ENCODE measurements at regions not wholly inside any gene's neighbourhood (a gene's known extent, or its start where the extent isn't known, plus 50 kb on each side); places are given as distances from the start of the nearest gene placed in this dataset.
"Not testable (repeated sequence)": the region's sequence is repeated elsewhere in the genome, so short reads cannot be mapped to it uniquely, and the experiment has no call there.

DNA sequence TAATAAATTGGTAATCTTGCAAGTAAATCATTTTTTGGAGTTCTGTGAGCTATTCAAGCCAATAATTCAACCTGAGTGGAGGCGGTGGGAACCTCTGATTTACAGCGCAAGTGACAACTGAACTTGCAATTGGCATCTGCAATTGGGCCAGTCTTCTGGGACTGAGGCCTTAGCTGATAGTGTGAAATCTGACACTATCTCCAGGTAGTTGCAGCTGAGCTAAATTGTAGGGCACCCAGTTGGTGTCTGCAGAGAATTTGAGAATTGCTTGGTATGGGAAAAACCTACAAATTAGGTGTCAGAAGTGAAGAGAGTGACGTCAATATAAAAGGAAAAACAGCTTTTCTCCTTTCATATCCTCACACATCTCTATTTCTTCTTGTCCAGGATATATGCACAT, 1633.6 kb upstream of the GOT2 start:
- no peaks in the 10 kb centered on the region for H3K36me3 Mint-ChIP-seq
- H3K27ac Mint-ChIP-seq = no peak overlapping the region
- POLR2A ChIA-PET = interaction anchor here (0.5 kb wide), 1 partner anchor 650 kb away, joined by 3 read pairs; no protein-coding TSS in a partner anchor
- no peak for ATAC-seq
- H3K4me3 Mint-ChIP-seq = no peak overlapping the region
- DNase-seq = no peak
- H3K27me3 Mint-ChIP-seq = no peaks in the 10 kb centered on the region
- H3K9me3 Mint-ChIP-seq = peaks cover 0 to 21% (median 6%) of the 10 kb centered on the region in 9 donors
- H3K4me1 Mint-ChIP-seq = no peaks in the 10 kb centered on the region

DNA sequence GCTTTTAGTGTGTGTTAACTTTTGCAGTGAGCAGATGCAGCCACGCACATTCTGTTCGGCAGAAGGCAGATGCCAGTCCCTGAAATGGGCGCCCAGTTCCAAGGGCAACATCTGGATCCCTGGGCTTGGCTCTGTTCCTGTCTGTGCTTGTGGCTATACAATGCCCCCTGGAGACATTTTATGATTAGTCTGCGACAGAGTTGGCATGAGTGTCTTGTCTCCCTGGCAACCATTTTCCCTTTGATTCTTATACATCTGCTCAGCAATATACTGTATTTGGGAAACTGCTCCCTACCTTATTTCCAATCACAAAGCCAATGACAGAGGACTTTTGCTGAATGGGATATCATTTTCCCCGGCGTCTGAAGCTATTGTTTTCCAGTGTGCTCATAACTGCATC, 1629.5 kb upstream of the GOT2 start:
- ATAC-seq = no peak
- Mint-ChIP-seq H3K9me3 (peaks cover 0 to 10% (median 3%) of the 10 kb centered on the region in 9 donors), H3K36me3 (no peaks in the 10 kb centered on the region), H3K4me3 (no peak overlapping the region), H3K27ac (no peak overlapping the region), H3K4me1 (no peaks in the 10 kb centered on the region), H3K27me3 (no peaks in the 10 kb centered on the region)
- POLR2A ChIA-PET = no interaction called here
- DNase-seq = no peak

DNA sequence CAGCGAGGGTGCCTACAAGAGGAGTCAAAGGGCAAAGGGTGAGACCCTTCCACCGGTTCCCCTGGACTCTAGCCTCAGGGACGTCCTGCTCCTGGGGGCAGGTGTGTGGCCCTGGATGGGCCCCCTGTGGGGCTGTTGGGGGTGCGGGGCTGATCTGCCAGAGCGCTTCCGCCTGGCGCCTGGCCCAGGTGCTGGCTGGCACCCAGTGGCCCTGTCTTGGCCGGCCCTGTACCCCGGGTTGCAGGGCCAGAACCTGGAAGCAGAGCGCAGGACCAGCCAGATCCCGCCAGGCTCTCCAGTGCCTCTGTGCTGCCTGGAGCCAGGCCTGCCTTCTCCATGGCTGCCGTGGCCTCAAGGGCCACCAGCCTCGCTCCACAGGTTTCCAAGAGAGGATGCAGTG, 1625.8 kb upstream of the GOT2 start:
- H3K4me3 Mint-ChIP-seq, H3K4me1 Mint-ChIP-seq, ATAC-seq, H3K27me3 Mint-ChIP-seq, H3K36me3 Mint-ChIP-seq, DNase-seq, POLR2A ChIA-PET, H3K27ac Mint-ChIP-seq: not testable (repeated sequence)
- H3K9me3 Mint-ChIP-seq = peaks cover 0 to 10% (median 4%) of the 10 kb centered on the region in 9 donors

DNA sequence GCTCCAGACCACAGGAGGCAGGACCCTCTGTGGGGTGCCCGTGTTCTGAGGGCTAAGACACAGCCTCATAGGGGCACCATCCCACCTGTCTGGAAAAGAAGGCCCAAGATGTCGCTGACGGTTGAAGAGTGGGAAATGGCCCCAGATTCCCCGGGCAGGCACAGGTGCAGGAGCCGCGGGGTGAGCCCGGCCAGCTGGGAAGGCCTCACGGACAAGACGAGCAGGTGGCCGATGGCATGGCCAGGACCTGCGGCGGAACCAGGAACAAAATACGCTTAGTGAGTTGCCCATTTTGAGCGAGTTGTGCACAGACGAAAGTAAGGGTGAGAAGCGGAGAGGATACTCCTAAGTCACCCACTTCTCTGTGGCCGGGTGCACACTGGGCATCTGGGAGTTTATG, 1625.3 kb upstream of the GOT2 start:
- H3K27me3 Mint-ChIP-seq, ATAC-seq, H3K36me3 Mint-ChIP-seq, H3K27ac Mint-ChIP-seq, POLR2A ChIA-PET, H3K4me1 Mint-ChIP-seq, H3K4me3 Mint-ChIP-seq, DNase-seq: not testable (repeated sequence)
- H3K9me3 Mint-ChIP-seq = peaks cover 0 to 10% (median 4%) of the 10 kb centered on the region in 9 donors

DNA sequence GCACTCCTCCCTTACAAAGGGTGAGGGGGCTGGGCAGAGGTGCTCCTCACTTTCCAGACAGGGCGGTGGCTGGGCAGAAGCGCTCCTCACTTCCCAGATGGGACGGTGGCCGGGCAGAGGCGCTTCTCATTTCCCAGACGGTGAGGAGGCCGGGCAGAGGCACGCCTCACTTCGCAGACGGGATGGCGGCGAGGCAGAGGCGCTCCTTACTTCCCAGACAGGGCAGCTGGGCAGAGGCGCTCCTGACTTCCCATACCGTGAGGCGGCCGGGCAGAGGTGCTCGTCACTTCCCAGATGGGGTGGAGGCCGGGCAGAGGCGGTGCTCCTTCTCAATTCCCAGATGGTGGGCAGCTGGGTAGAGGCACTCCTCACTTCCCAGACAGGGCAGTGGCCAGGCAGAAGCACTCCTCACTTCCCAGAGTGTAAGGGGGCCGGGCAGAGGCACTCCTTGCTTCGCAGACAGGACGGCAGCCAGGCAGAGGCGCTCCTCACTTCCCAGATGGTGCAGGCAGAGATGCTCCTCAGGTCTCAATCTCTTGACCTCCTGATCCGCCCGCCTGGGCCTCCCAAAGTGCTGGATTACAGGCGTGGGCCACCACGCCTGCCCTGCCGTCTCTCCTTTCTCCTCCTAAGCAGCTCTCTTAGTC, 1623.9 kb upstream of the GOT2 start:
- DNase-seq, H3K4me1 Mint-ChIP-seq, H3K4me3 Mint-ChIP-seq, POLR2A ChIA-PET, ATAC-seq, H3K27ac Mint-ChIP-seq, H3K27me3 Mint-ChIP-seq, H3K36me3 Mint-ChIP-seq: not testable (repeated sequence)
- peaks cover 0 to 10% (median 4%) of the 10 kb centered on the region in 9 donors for H3K9me3 Mint-ChIP-seq

DNA sequence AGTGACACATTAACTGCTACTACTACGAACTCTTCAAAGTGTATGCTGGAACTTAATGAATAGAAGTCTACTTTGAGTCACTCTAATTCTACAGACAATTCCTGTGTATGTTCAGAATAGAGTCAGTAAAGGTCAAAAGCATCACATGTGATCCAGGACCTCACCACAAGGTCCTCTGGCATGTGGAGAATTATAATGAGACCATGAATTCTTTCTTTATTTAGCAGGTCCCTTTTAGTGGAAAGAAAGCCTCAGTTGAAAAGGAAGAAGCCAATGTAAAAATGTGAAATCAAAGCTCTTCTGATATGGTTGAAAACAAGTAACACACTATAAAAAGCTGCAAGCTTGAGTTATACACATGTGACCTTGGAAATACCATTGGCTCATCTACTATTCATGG, 1612.1 kb upstream of the GOT2 start:
- H3K4me3 Mint-ChIP-seq = no peak overlapping the region
- H3K27ac Mint-ChIP-seq = no peak overlapping the region
- POLR2A ChIA-PET = no interaction called here
- ATAC-seq = no peak
- no peaks in the 10 kb centered on the region for H3K36me3 Mint-ChIP-seq
- H3K9me3 Mint-ChIP-seq = peaks cover 0 to 38% (median 4%) of the 10 kb centered on the region in 9 donors
- no peak for DNase-seq
- H3K4me1 Mint-ChIP-seq = no peaks in the 10 kb centered on the region
- H3K27me3 Mint-ChIP-seq = peaks cover 0 to 1% (median 0%) of the 10 kb centered on the region in 5 donors

DNA sequence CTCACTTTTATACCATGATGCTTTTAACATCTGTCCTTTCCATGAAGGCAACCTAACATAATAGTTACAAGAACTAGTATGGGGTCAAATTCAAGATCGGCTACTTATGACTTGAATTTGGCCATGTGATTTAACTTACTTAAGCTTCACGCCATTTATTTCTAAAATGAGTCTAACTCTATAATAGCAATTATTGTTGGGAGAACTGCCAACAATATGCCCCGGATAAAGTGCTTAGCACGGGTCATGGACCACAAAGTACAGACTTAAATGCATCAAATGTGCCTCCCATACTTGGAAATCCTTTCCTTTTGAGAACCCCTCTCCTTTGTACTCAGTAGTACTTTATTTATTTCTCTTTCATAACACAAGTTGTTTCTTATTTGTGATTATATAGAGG, 1603.6 kb upstream of the GOT2 start:
- Mint-ChIP-seq H3K27ac (no peak overlapping the region), H3K36me3 (no peaks in the 10 kb centered on the region), H3K4me3 (no peak overlapping the region), H3K9me3 (peaks cover 0 to 12% (median 4%) of the 10 kb centered on the region in 9 donors), H3K4me1 (no peaks in the 10 kb centered on the region), H3K27me3 (no peaks in the 10 kb centered on the region)
- POLR2A ChIA-PET = no interaction called here
- DNase-seq (no peak), ATAC-seq (no peak)

DNA sequence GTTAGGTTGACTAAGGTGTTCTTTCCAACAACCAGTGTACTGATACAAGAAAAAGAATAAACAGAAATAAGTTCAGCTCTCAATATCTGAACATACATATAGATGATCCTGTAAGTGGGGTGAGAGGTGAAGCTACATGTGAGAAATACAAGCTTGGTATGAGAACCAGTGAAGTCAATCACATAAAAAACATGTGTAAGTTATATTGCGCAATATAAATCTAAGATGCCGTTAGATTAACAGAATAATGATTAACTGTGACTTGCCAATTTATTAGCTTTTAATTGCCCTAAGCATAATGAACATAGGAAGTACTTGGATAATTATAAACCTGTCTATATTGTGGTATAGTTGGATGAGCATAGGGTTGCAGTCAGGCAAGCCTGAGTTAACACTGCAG, 1597.1 kb upstream of the GOT2 start:
- Mint-ChIP-seq H3K27ac (no peak overlapping the region), H3K27me3 (no peaks in the 10 kb centered on the region), H3K36me3 (no peaks in the 10 kb centered on the region), H3K4me3 (no peak overlapping the region), H3K4me1 (no peaks in the 10 kb centered on the region), H3K9me3 (peaks cover 0 to 18% (median 9%) of the 10 kb centered on the region in 9 donors)
- no peak for DNase-seq
- ATAC-seq = no peak
- POLR2A ChIA-PET = no interaction called here

DNA sequence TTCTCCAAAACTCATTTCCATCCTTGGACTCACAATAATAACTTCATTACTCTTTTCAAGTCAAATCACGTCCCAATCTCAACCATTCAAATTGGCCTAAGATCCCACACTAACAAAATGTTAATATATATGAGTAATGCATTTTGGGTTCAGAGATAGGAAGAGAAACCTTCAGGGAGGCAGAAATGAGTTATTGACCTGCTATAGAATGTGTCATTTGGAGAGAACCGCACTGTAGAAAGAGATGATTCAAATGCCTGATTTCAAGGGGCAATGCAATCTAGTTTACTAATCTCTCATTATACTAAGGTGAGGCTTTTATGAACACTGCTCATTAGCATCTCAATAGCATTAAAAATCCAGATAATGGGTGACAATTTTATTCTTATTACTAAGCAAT, 1595.0 kb upstream of the GOT2 start:
- Mint-ChIP-seq H3K27me3 (no peaks in the 10 kb centered on the region), H3K4me3 (no peak overlapping the region), H3K36me3 (no peaks in the 10 kb centered on the region), H3K4me1 (no peaks in the 10 kb centered on the region), H3K27ac (no peak overlapping the region), H3K9me3 (peaks cover 2 to 18% (median 9%) of the 10 kb centered on the region in 9 donors)
- no peak for ATAC-seq
- DNase-seq = no peak
- POLR2A ChIA-PET = no interaction called here

DNA sequence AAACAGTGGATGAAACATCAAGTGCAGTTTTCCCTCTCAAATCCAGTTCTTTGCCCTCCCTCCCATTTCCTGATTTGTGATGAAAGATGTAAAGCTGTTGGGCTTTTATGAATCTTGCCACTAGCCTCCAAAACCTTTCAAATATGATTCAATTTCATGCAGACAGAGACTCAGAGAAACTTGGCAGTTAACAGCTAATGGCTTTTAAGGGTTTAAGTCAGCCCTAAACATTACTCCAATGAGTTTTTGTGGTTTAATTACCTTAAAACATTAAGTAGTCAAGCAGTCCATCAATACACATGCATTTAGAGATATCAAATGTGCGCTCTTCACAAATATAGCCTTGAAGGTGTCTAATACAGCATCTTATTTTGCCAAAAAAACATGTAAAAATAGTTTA, 1594.0 kb upstream of the GOT2 start:
- Mint-ChIP-seq H3K4me3 (no peak overlapping the region), H3K9me3 (peaks cover 2 to 18% (median 9%) of the 10 kb centered on the region in 9 donors), H3K4me1 (no peaks in the 10 kb centered on the region), H3K36me3 (no peaks in the 10 kb centered on the region), H3K27me3 (no peaks in the 10 kb centered on the region), H3K27ac (no peak overlapping the region)
- POLR2A ChIA-PET = no interaction called here
- DNase-seq (no peak), ATAC-seq (no peak)

DNA sequence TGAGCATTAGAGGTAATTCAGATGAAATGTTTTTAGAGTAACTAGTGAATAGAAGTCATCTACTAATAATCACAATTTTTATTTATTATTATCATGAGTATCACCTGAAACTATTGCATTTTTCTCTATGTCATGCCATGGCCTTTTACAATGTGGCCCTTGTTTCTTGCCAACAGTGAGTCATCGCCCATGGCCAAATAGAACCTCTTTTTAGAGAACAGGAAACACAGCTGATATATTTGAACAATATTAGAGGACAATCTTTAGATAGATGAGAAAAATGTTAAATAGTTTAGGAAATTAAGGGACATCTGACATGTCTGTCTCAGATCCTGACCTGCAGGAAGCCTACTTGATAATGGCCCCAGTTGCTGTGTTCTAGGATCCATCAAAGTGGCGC, 1584.4 kb upstream of the GOT2 start:
- Mint-ChIP-seq H3K4me1 (no peaks in the 10 kb centered on the region), H3K4me3 (no peak overlapping the region), H3K27ac (no peak overlapping the region), H3K36me3 (no peaks in the 10 kb centered on the region), H3K27me3 (no peaks in the 10 kb centered on the region), H3K9me3 (peaks cover 0 to 16% (median 6%) of the 10 kb centered on the region in 9 donors)
- ATAC-seq (no peak), DNase-seq (no peak)
- POLR2A ChIA-PET = no interaction called here

DNA sequence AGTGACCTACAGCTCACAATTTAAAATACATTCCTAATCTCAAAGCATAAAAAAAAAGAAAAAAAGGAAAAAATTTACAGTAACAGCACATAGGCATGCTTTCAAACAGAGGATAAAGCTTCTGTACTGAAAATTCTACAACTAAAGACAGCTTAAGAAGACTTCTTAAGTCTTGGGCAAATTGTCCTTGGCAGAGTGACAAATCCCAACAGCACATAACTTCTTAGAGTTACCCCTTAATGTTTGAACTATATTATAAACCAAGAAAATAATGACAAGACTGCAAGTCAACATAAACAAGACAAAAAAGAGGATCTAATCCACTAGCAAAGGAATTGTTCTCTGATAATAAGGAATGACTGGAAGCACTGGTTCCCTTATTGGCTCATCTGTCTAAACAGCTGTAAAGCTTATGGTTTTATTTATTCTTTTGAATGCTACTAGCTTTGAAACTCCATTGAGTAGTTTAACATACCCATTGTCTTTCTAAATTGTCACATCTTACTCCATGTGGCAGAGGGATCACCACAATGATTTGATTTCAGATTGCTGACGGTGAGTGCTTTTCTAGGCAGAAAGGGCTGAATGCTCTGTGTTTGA, 1576.8 kb upstream of the GOT2 start:
- POLR2A ChIA-PET = no interaction called here
- ATAC-seq (no peak), DNase-seq (no peak)
- H3K36me3 Mint-ChIP-seq = peaks cover 0 to 4% (median 0%) of the 10 kb centered on the region in 3 donors
- H3K27ac Mint-ChIP-seq = no peak overlapping the region
- H3K27me3 Mint-ChIP-seq = no peaks in the 10 kb centered on the region
- no peak overlapping the region for H3K4me3 Mint-ChIP-seq
- peaks cover 0 to 26% (median 14%) of the 10 kb centered on the region in 9 donors for H3K9me3 Mint-ChIP-seq
- H3K4me1 Mint-ChIP-seq = no peaks in the 10 kb centered on the region

DNA sequence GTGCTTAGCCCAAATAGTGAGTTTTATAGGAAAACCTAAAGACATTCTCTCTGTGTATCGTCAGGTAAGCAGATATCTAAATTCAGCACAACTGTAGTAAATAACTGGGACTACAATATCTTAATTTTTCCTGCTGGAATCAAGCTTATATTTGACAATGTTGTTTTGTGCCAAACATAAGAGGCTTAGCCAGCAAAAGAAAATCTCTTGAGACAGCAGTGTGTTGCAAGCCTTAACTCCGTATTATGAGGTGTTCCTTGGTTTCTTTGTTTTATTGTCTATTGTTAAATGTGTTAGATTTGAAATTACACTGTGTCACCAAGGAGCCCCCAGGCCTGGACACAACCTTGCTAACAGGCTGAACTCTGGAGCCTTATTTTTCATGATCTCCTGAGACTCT, 1570.6 kb upstream of the GOT2 start:
- Mint-ChIP-seq H3K27ac (no peak overlapping the region), H3K4me1 (no peaks in the 10 kb centered on the region), H3K9me3 (peaks cover 4 to 46% (median 17%) of the 10 kb centered on the region in 9 donors), H3K36me3 (peaks cover 0 to 4% (median 0%) of the 10 kb centered on the region in 3 donors), H3K27me3 (no peaks in the 10 kb centered on the region), H3K4me3 (no peak overlapping the region)
- POLR2A ChIA-PET = no interaction called here
- ATAC-seq = no peak
- no peak for DNase-seq

DNA sequence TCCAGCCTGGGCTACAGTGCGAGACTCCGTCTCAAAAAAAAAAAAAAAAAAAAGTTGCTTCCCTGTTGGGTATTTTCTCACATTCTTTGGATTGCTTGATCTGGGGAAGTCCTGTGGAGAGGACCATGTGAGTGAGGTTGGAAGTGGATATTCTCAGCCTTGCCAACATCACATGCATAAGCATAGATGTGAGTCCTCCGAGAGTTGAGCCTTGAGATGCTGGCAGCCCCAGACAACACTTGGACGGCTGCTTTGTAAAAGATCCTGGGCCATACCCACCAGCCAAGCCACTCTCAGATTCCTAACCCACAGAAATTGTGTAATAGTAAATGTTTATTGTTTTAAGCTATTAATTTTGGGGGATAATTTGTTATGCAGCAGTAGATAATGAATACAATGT, 1570.0 kb upstream of the GOT2 start:
- POLR2A ChIA-PET = no interaction called here
- no peak for ATAC-seq
- DNase-seq = no peak
- H3K4me3 Mint-ChIP-seq = no peak overlapping the region
- H3K27me3 Mint-ChIP-seq = no peaks in the 10 kb centered on the region
- peaks cover 0 to 4% (median 0%) of the 10 kb centered on the region in 3 donors for H3K36me3 Mint-ChIP-seq
- peaks cover 3 to 45% (median 17%) of the 10 kb centered on the region in 9 donors for H3K9me3 Mint-ChIP-seq
- peak overlapping the region in 1 of 10 donors; percentile 70 for H3K27ac Mint-ChIP-seq
- no peaks in the 10 kb centered on the region for H3K4me1 Mint-ChIP-seq

Measured in naive thymus-derived CD8-positive, alpha-beta T cell (primary cell).